IPS-15b (cell line): ENCODE measurements at regions not wholly inside any gene's neighbourhood (a gene's known extent, or its start where the extent isn't known, plus 50 kb on each side); places are given as distances from the start of the nearest gene placed in this dataset.
"Not testable (repeated sequence)": the region's sequence is repeated elsewhere in the genome, so short reads cannot be mapped to it uniquely, and the experiment has no call there.

Experiments
- H3K27me3 ChIP-seq: one replicate; pipeline ENCODE4 v1.6.1; 2013; ENCODE audit warnings: low read length; ENCODE audit not compliant: control insufficient read depth, insufficient read depth
- H3K36me3 ChIP-seq: one replicate; pipeline ENCODE4 v1.6.1; 2013; ENCODE audit warnings: low read length; ENCODE audit not compliant: control insufficient read depth, insufficient read depth
- H3K4me1 ChIP-seq: one replicate; pipeline ENCODE4 v1.6.1; 2013; ENCODE audit warnings: mild to moderate bottlenecking, low read length; ENCODE audit not compliant: control insufficient read depth, insufficient read depth
- H3K4me3 ChIP-seq: one replicate; pipeline ENCODE4 v1.5.1; 2013; ENCODE audit warnings: low read depth, low read length
- H3K9ac ChIP-seq: one replicate; pipeline ENCODE4 v1.6.1; 2013; ENCODE audit warnings: low read depth, mild to moderate bottlenecking, low read length
- H3K9me3 ChIP-seq: one replicate; pipeline ENCODE4 v1.6.1; 2013; ENCODE audit warnings: mild to moderate bottlenecking, low read length; ENCODE audit not compliant: control insufficient read depth, insufficient read depth

DNA sequence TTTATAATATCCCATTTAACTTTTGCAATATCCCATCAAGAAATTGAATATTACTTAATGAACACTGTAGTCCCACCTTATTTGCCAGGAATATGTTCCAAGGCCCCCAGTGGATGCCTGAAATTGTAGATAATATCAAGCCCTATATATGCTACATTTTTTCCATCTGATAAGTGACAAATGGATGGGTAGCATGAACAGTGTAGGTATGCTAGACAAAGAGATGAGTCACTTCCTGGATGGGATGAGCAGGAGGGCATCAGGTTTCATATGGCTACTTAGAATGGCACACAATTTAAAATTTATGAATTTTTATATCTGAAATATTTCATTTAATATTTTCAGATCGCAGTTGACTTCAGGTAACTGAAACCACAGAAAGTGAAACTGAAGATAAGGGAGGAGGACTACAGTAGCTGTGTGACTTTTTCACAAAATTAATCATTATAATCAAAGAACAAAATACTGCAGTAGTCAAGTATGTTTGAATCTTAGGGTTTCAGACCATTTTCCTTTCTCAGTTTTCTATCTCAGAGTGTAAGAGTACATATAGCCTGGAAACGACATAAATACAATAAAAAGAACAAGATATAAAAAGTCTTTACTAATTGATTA lies 636.4 kb upstream of the ARRDC3 start:
- no peaks in the 10 kb centered on the region for H3K36me3 ChIP-seq
- H3K27me3 ChIP-seq = no peaks in the 10 kb centered on the region
- no peaks in the 10 kb centered on the region for H3K9me3 ChIP-seq
- no peaks in the 10 kb centered on the region for H3K4me1 ChIP-seq
- no peak overlapping the region for H3K4me3 ChIP-seq
- H3K9ac ChIP-seq = no peak overlapping the region

DNA sequence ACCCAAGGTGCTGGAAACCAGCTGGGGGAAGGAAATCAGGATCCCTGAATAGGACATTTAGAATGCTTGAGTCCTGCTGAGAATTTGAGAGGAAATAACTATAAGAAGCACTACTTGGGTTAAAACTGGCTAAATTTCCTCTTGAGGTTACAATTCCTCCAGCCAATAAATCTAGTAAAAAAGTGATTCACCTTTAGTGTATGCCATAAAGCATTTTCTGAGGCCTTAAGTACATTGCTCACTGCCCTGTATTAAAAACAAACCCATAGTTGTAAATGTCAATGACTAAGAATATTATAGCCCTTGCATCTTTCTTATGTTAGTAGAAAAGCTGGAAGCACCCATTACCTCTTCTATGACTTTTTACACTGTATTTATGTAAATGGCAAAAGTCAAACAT lies 634.7 kb upstream of the ARRDC3 start:
- Histone ChIP-seq H3K9ac (no peak overlapping the region), H3K9me3 (no peaks in the 10 kb centered on the region), H3K4me1 (no peaks in the 10 kb centered on the region)

DNA sequence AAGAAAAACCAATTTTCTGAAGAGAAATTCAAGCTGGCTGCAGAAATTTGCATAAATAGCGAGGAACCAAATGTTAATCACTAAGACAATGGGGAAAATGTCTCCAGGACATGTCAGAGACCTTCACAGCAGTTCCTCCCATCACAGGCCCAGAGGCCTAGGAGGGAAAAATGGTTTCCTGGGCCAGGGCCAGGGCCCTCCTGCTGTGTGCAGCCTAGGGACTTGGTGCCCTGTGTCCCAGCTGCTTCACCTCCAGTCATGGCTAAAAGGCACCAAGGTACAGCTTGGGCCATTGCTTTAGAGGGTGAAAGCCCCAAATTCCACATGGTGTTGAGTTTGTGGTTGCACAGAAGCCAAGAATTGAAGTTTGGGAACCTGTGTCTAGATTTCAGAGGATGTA lies 628.7 kb upstream of the ARRDC3 start:
- not testable (repeated sequence) for H3K27me3 ChIP-seq, H3K4me3 ChIP-seq

More for the DNA sequence above, 634.7 kb upstream of the ARRDC3 start:
- Histone ChIP-seq H3K27me3 (no peaks in the 10 kb centered on the region), H3K4me3 (no peak overlapping the region), H3K36me3 (no peaks in the 10 kb centered on the region)

DNA sequence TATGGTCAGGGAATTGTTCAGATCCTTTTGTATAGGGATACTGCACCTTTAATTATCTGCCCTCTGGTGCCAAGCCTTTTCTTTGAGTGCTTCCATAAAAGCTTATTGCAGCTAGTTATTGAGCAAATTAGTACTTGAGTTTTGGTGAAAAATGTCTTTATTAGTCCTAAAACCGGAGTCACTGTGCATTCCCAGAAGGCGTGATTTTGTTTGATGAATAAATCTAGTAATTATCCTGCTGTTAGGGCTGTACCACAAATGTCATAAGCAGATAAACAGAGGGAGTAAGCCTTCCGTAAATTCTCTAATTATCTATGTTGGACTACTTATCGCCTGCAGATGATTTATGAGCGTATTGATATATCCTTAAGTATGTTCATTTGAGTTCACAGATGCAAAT lies 620.7 kb upstream of the ARRDC3 start:
- no peak overlapping the region for H3K4me3 ChIP-seq
- no peak overlapping the region for H3K9ac ChIP-seq
- no peaks in the 10 kb centered on the region for H3K27me3 ChIP-seq
- H3K36me3 ChIP-seq = no peaks in the 10 kb centered on the region
- H3K4me1 ChIP-seq = peaks cover 3% of the 10 kb centered on the region
- no peaks in the 10 kb centered on the region for H3K9me3 ChIP-seq

More for the DNA sequence above, 628.7 kb upstream of the ARRDC3 start:
- H3K9me3 ChIP-seq, H3K9ac ChIP-seq, H3K4me1 ChIP-seq, H3K36me3 ChIP-seq: not testable (repeated sequence)

DNA sequence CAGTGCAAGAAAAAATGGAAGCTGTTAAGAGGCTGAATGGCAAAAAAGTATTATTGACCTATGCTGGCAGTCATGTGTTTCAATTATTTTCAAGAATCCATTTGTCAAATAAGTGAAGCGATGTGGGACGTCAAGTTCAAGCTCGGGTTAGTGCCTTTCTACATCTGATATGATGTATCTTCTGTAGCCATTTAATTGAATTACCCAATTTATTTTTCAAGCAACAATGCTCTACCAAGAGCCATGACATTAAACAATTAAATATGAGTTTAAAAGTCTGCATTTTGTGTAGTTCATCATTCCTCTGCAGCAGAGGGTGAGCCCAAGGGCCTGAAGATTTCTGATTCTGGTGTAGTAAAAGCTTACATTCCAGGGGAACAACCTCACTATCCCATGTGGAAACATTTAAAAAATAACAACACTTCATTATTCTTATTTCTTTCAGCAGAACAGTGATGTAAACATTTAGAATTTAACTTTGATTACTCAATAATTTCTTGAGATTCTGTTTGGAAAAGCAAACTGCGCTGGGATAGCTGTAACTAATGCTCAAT lies 619.7 kb upstream of the ARRDC3 start:
- Histone ChIP-seq H3K36me3 (no peaks in the 10 kb centered on the region), H3K9ac (no peak overlapping the region), H3K4me3 (no peak overlapping the region), H3K9me3 (no peaks in the 10 kb centered on the region), H3K27me3 (no peaks in the 10 kb centered on the region), H3K4me1 (peaks cover 3% of the 10 kb centered on the region)

DNA sequence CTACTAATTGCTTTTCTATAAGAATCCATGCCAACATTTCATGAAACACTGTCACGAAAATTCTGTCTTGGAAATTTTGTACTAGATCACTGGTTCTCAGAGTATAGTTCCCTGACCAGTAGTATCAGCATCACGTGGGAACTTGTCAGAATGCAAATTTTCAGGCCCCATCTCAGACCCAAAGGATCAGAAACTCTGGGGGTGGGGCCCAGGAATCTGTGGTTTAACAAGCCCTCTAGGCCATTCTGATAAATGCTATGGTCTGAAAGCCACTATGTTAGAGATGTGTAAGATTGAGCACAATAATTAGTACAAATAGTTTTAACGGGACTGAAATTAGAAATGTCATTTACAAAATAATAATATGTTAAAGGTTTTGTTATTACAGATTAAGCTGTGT lies 615.7 kb upstream of the ARRDC3 start:
- Histone ChIP-seq H3K4me3 (no peak overlapping the region), H3K4me1 (no peaks in the 10 kb centered on the region), H3K27me3 (no peaks in the 10 kb centered on the region), H3K36me3 (no peaks in the 10 kb centered on the region), H3K9me3 (no peaks in the 10 kb centered on the region), H3K9ac (no peak overlapping the region)

DNA sequence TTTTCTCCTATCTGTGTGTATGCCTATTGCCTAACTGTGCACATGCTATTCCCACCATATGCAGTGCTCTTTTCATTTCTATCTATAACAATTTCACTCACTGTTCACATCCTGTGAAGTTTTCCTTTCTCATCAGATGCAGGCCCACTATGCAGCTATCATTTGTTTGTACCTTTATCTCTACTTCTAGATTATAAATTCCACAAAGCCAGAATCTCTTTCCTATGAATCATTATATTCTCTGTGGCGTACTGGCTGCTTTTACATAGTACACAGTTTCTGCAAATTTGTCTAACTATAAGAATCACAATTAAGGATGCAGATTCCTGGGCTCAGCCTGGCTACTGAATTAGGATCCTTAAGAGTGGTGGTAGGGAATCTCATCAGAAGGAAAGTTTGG lies 600.8 kb upstream of the ARRDC3 start:
- H3K4me3 ChIP-seq = no peak overlapping the region

DNA sequence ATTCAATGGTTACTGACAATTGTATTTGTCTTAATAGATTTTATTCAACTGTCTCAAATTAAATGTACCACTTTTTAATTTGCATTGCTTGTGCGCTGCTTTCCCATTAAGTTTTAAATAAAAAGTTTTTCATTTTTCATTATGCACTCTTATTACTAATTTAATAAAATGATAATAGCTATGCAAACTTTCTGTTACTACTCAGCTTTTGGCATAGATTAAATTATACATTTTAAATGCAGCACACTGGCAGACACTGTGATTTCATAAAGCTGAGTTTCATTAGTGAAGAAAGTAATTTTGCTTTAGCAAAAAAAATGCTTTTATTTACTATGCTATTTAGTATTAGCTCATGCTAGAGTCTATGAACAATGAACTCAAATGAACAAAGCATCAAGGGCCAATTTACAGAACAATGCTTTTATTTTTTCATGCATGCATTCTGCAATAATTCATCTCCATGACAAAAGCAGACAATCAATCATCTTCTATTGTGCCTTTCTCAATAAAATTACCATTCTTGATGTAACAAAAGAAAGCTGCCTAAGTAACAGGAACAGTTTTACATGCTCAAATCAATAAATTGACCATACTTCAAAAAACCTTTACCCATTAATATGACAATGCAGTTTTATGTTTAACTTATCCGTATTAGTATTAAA lies 595.2 kb upstream of the ARRDC3 start:
- Histone ChIP-seq H3K9ac (no peak overlapping the region), H3K27me3 (no peaks in the 10 kb centered on the region), H3K9me3 (no peaks in the 10 kb centered on the region), H3K36me3 (no peaks in the 10 kb centered on the region), H3K4me3 (no peak overlapping the region), H3K4me1 (peaks cover 8% of the 10 kb centered on the region)

More for the DNA sequence above, 600.8 kb upstream of the ARRDC3 start:
- Histone ChIP-seq H3K27me3 (no peaks in the 10 kb centered on the region), H3K9ac (no peak overlapping the region), H3K4me1 (peaks cover 11% of the 10 kb centered on the region), H3K36me3 (no peaks in the 10 kb centered on the region), H3K9me3 (no peaks in the 10 kb centered on the region)

DNA sequence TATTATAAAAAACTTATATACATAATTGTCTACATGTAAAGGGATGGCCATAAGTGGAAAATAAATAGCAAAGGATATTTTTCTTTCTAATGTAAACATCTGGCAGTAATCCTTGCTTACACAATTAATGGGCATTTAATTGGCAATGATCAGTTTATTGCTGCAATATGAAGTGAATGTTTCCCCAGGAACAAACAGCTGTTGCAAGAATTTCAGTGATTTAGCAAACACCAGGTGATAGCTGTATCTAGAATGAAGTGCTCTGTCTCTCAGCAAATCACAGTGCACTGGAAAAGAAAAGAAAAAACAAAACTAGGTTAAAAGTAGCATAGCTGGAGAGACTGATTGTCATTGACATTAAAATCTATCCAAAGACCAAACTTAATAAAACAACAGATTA lies 594.5 kb upstream of the ARRDC3 start:
- Histone ChIP-seq H3K9me3 (no peaks in the 10 kb centered on the region), H3K27me3 (no peaks in the 10 kb centered on the region), H3K9ac (no peak overlapping the region), H3K36me3 (no peaks in the 10 kb centered on the region), H3K4me3 (no peak overlapping the region), H3K4me1 (peaks cover 8% of the 10 kb centered on the region)

DNA sequence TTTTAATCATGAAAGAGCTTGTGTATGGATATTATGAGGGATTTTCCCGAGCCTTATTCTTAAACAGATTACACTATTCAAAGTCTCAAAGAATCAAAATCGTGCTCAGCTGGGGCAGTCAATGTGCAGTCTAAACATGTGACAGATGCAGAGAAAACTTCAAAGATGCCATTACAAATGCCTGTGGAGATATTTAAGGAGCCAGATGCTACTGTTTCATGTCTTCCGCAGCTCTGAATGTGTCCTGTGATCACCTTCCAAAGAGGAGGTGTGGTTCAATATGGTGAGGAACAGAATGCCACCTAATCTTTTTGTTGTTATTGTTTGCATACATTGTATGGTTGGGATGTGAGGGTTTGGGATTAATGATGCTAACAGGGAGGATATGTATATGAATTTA lies 593.3 kb upstream of the ARRDC3 start:
- no peaks in the 10 kb centered on the region for H3K36me3 ChIP-seq
- no peak overlapping the region for H3K4me3 ChIP-seq
- H3K9ac ChIP-seq = no peak overlapping the region
- H3K27me3 ChIP-seq = no peaks in the 10 kb centered on the region
- peaks cover 8% of the 10 kb centered on the region for H3K4me1 ChIP-seq
- no peaks in the 10 kb centered on the region for H3K9me3 ChIP-seq

DNA sequence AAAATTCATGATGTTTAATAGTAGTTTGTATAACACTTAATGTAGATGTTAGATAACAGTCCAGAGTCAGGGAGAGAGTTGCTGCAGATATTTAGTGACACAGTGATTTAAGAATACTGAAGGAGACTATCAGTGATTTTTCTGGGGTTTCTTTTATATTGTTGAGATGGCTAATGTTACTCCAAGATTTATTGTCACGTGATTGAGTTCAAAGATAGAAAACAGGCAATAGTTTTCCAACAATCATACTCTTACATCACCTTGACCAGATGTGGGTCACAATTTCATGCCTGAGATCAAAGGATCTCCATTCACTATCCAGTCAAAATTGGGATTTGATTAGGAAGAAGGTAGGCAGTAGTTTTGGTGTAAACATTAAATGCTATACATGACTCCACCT lies 580.0 kb upstream of the ARRDC3 start:
- Histone ChIP-seq H3K9me3 (no peaks in the 10 kb centered on the region), H3K27me3 (no peaks in the 10 kb centered on the region), H3K4me1 (no peaks in the 10 kb centered on the region), H3K36me3 (no peaks in the 10 kb centered on the region), H3K4me3 (no peak overlapping the region), H3K9ac (no peak overlapping the region)

DNA sequence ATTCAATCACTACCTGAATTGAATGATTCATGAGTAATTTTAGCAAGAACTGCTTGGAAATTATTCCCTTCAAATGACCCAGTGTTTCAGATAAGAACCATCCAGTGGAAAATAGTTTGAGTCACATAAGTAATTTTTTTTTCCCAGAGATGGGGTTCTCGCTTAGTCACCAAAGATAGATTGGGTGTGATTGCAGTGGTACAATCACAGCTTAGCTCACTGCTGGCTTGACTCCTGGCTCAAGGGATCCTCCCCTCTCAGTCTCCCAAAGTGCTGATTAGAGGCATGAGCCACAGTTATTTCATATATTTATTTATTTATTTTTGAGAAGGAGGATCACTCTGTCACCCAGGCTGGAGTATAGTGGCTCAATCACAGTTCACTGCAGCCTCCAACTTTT lies 574.5 kb upstream of the ARRDC3 start:
- no peak overlapping the region for H3K9ac ChIP-seq
- no peak overlapping the region for H3K4me3 ChIP-seq
- no peaks in the 10 kb centered on the region for H3K9me3 ChIP-seq
- no peaks in the 10 kb centered on the region for H3K27me3 ChIP-seq
- no peaks in the 10 kb centered on the region for H3K4me1 ChIP-seq
- no peaks in the 10 kb centered on the region for H3K36me3 ChIP-seq
